Keratinocyte (primary cell): ENCODE measurements at regions not wholly inside any gene's neighbourhood (a gene's known extent, or its start where the extent isn't known, plus 50 kb on each side); places are given as distances from the start of the nearest gene placed in this dataset.

Experiments
- DNase-seq: peaks from one replicate; pipeline ENCODE4 v3.0.0-alpha.2; 2011; ENCODE audit warnings: low read depth, missing footprints, low spot score
- FAIRE-seq: peaks from 2 replicates; lab custom pipeline; 2011; peaks lifted over from hg19 to GRCh38; lab: Jason Lieb, UNC
- H2AFZ ChIP-seq: 2 replicates; pipeline ENCODE4 v1.6.0; 2012; ENCODE audit warnings: low read length, control low read depth, inconsistent platforms; ENCODE audit not compliant: control insufficient read depth
- H3K27ac ChIP-seq: 2 replicates; pipeline ENCODE4 v1.5.1; 2011; ENCODE audit warnings: low read length; ENCODE audit not compliant: control insufficient read depth, insufficient read depth
- H3K27me3 ChIP-seq: 3 replicates; pipeline ENCODE4 v1.6.0; 2011; ENCODE audit warnings: low read length; ENCODE audit not compliant: control insufficient read depth, insufficient read depth; ENCODE audit errors: extremely low read depth
- H3K36me3 ChIP-seq, 2 experiments: 2 replicates in 1 of 2; 3 replicates in 1 of 2; pipeline ENCODE4 v1.5.1; 2011; ENCODE audit warnings: low read length in 2 of 2, mild to moderate bottlenecking in 1 of 2; ENCODE audit not compliant: control insufficient read depth in 2 of 2, insufficient read depth in 2 of 2; ENCODE audit errors: extremely low read depth in 1 of 2
- H3K4me1 ChIP-seq: 3 replicates; pipeline ENCODE4 v1.5.1; 2011; ENCODE audit warnings: low read length; ENCODE audit not compliant: control insufficient read depth, insufficient read depth; ENCODE audit errors: extremely low read depth
- H3K4me2 ChIP-seq: 3 replicates; pipeline ENCODE4 v1.6.0; 2011; ENCODE audit warnings: low read depth, low read length; ENCODE audit not compliant: control insufficient read depth, insufficient read depth; ENCODE audit errors: extremely low read depth
- H3K4me3 ChIP-seq, 3 experiments: fragments of 200-600 bp in 1 of 3; sonication (generic) in 1 of 3; 2 replicates in 2 of 3; 3 replicates in 1 of 3; pipeline ENCODE4 v1.5.1; 2011 to 2016; ENCODE audit warnings: low read length in 3 of 3, mild to moderate bottlenecking in 3 of 3, control low read depth in 2 of 3, inconsistent platforms in 1 of 3, low read depth in 1 of 3, mixed read lengths in 1 of 3, mixed run types in 1 of 3, moderate library complexity in 1 of 3; ENCODE audit not compliant: control insufficient read depth in 2 of 3, insufficient read depth in 2 of 3; ENCODE audit errors: extremely low read depth in 1 of 3
- H3K79me2 ChIP-seq: 2 replicates; pipeline ENCODE4 v1.6.0; 2012; ENCODE audit warnings: low read length; ENCODE audit not compliant: control insufficient read depth, insufficient read depth
- H3K9ac ChIP-seq: 3 replicates; pipeline ENCODE4 v1.6.0; 2011; ENCODE audit warnings: low read length; ENCODE audit not compliant: control insufficient read depth, insufficient read depth; ENCODE audit errors: extremely low read depth
- H3K9me1 ChIP-seq: 3 replicates; pipeline ENCODE4 v1.6.0; 2011; ENCODE audit warnings: low read length; ENCODE audit not compliant: control insufficient read depth, insufficient read depth; ENCODE audit errors: extremely low read depth
- H3K9me3 ChIP-seq: 2 replicates; pipeline ENCODE4 v1.5.1; 2012; ENCODE audit warnings: low read depth, low read length; ENCODE audit not compliant: control insufficient read depth
- H4K20me1 ChIP-seq: 3 replicates; pipeline ENCODE4 v1.6.0; 2011; ENCODE audit warnings: low read length; ENCODE audit not compliant: control insufficient read depth, insufficient read depth; ENCODE audit errors: extremely low read depth
- EZH2 ChIP-seq: IDR thresholded peaks from one replicate; pipeline ENCODE4 v1.6.1; 2012; ENCODE audit warnings: inconsistent platforms, mild to moderate bottlenecking, low read length, moderate library complexity
- dilution Hi-C: fragments of 300-500 bp; cut with MboI; formaldehyde crosslinking; loops from one replicate; pipeline ENCODE4 v1.7.0; 2020; ENCODE audit warnings: low sequenced_read_pairs; ENCODE audit not compliant: extremely low pct_ligation_motif_present
- TF ChIP-seq, protein P1 (sequence below), 3 experiments: IDR thresholded peaks in 1 of 3; conservative IDR thresholded peaks in 1 of 3; optimal IDR thresholded peaks in 1 of 3; 2 replicates in 2 of 3; 3 replicates in 1 of 3; pipeline versions ENCODE3 to v1.5.1; 2011; ENCODE audit warnings: low read length in 3 of 3, mild to moderate bottlenecking in 3 of 3, moderate library complexity in 2 of 3, control low read depth in 1 of 3, inconsistent platforms in 1 of 3; ENCODE audit not compliant: insufficient read depth in 2 of 3; ENCODE audit errors: extremely low read depth in 1 of 3

GRCh38 chr11:45378516-45378915 lies 92.4 kb upstream of the SYT13 start:
- Histone ChIP-seq H3K27me3 (no peaks in the 10 kb centered on the region), H3K9me1 (no peaks in the 10 kb centered on the region), H3K36me3 (no peaks in the 10 kb centered on the region), H3K9me3 (no peaks in the 10 kb centered on the region), H3K4me2 (no peak overlapping the region), H2AFZ (no peak overlapping the region), H3K27ac (no peak overlapping the region), H3K4me1 (no peaks in the 10 kb centered on the region), H3K4me3 (no peak overlapping the region), H4K20me1 (no peaks in the 10 kb centered on the region), H3K79me2 (no peaks in the 10 kb centered on the region), H3K9ac (no peak overlapping the region)
- dilution Hi-C loops, result no loop called here
- TF ChIP-seq EZH2, result no peak
- TF ChIP-seq, protein P1, sequence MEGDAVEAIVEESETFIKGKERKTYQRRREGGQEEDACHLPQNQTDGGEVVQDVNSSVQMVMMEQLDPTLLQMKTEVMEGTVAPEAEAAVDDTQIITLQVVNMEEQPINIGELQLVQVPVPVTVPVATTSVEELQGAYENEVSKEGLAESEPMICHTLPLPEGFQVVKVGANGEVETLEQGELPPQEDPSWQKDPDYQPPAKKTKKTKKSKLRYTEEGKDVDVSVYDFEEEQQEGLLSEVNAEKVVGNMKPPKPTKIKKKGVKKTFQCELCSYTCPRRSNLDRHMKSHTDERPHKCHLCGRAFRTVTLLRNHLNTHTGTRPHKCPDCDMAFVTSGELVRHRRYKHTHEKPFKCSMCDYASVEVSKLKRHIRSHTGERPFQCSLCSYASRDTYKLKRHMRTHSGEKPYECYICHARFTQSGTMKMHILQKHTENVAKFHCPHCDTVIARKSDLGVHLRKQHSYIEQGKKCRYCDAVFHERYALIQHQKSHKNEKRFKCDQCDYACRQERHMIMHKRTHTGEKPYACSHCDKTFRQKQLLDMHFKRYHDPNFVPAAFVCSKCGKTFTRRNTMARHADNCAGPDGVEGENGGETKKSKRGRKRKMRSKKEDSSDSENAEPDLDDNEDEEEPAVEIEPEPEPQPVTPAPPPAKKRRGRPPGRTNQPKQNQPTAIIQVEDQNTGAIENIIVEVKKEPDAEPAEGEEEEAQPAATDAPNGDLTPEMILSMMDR (optimal IDR thresholded peaks at IDR 0.05 in 1 of 3, IDR thresholded peaks at IDR 0.05 in 1 of 3, conservative IDR thresholded peaks at IDR 0.05 in 1 of 3; ENCODE audit: extremely low read depth in 1 of 3, insufficient read depth in 2 of 3, low read length in 3 of 3), result no peak
- FAIRE-seq (no peak), DNase-seq (no peak)

DNA sequence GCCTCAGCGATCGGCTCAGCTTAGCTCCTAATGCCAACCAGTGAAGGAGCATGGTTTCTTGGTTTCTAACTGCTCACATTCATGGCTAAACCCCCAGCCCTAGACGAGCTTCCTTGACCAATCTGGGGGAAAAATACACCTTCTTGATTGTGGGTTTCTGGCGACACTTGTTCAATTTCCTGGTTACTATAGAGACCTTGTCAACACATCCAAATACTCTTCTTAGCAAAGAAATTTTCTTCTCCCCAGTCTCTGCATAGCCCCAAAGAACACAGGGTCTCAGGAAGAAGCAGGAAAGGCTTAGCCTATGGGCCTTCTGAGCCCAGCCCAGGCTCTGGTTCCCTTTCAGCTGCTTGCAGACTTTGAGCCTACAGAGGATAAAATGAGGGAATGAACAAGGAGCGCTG lies 88.5 kb upstream of the SYT13 start:
- H4K20me1 ChIP-seq, result no peaks in the 10 kb centered on the region
- no peak for DNase-seq
- H3K79me2 ChIP-seq, result no peaks in the 10 kb centered on the region
- H3K36me3 ChIP-seq, result no peaks in the 10 kb centered on the region
- no peaks in the 10 kb centered on the region for H3K4me1 ChIP-seq
- no peak for FAIRE-seq
- H3K27me3 ChIP-seq, result peaks cover 5% of the 10 kb centered on the region
- H3K4me3 ChIP-seq, result no peak overlapping the region
- no peaks in the 10 kb centered on the region for H3K9me1 ChIP-seq
- no peaks in the 10 kb centered on the region for H3K9me3 ChIP-seq
- no peak overlapping the region for H3K4me2 ChIP-seq
- dilution Hi-C loops, result no loop called here
- no peak overlapping the region for H2AFZ ChIP-seq
- H3K27ac ChIP-seq, result no peak overlapping the region
- H3K9ac ChIP-seq, result no peak overlapping the region
- TF ChIP-seq EZH2, result no peak
- TF ChIP-seq, protein P1 (optimal IDR thresholded peaks at IDR 0.05 in 1 of 3, IDR thresholded peaks at IDR 0.05 in 1 of 3, conservative IDR thresholded peaks at IDR 0.05 in 1 of 3; ENCODE audit: extremely low read depth in 1 of 3, insufficient read depth in 2 of 3, low read length in 3 of 3), result no peak
